Right lobe of liver (tissue), 4 donors: ENCODE measurements at regions not wholly inside any gene's neighbourhood (a gene's known extent, or its start where the extent isn't known, plus 50 kb on each side); places are given as distances from the start of the nearest gene placed in this dataset.

Experiments used
- POLR2A ChIP-seq: fragments of 450-650 bp; IDR thresholded peaks from one replicate; pipeline ENCODE4 v1.6.1; 2017; ENCODE audit warnings: antibody characterized with exemption, mild to moderate bottlenecking
- TF ChIP-seq, protein P1 (sequence below), 4 donors: fragments of 200-600 bp in 3 of 4; fragments of 450-650 bp in 1 of 4; IDR thresholded peaks; one replicate each; pipeline versions ENCODE4 v1.5.1 to v1.8.0; 2016 to 2022; ENCODE audit warnings: antibody characterized with exemption in 4 of 4, mild to moderate bottlenecking in 2 of 4
- donor health status: DM: no; HTN: no; CAD: no.
- donor health status: DM: no; HTN: no; CAD: no.
- donor health status: DM: no; HTN: yes; CAD: no.

DNA sequence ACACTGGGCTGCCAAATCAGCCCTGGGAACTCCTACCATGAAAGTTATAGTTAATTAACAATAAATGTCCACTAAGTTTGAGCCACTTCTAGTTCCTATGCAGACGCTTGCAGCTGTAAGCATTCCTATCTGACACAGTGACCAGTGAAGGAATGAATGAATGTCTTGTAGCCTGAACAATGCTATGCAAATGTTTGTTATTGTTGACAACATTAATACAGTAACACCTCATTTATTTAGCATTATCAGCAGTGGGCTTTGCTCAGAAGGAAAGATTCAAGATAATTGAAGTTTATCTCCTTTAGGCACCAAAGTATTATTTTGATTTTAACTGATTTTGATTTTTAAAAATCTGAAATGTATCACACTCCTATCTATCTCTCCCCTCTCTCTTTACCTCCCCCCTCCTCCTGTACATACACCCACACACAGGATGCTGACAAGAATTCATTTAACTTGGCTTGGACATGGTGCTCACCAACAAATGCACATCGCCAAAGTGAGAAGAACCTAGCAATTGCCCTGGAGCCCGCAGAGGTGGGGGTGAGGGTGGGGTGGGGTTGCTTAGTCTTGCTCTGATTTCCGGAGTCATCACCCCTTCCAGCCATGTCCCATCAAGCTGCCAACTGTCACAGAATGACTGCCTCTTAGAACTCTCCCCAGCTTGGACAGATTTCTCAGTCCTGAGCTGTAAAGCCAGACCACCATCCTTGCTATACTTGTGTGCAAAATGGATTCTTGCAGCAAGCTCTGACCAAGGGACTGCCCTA, 215.3 kb upstream of the CSF3R start:
- TF ChIP-seq, protein P1, sequence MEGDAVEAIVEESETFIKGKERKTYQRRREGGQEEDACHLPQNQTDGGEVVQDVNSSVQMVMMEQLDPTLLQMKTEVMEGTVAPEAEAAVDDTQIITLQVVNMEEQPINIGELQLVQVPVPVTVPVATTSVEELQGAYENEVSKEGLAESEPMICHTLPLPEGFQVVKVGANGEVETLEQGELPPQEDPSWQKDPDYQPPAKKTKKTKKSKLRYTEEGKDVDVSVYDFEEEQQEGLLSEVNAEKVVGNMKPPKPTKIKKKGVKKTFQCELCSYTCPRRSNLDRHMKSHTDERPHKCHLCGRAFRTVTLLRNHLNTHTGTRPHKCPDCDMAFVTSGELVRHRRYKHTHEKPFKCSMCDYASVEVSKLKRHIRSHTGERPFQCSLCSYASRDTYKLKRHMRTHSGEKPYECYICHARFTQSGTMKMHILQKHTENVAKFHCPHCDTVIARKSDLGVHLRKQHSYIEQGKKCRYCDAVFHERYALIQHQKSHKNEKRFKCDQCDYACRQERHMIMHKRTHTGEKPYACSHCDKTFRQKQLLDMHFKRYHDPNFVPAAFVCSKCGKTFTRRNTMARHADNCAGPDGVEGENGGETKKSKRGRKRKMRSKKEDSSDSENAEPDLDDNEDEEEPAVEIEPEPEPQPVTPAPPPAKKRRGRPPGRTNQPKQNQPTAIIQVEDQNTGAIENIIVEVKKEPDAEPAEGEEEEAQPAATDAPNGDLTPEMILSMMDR (IDR thresholded peaks at IDR 0.05) = no peak
- no peak for TF ChIP-seq POLR2A
